Bronchial epithelial cell (primary cell): ENCODE measurements at regions not wholly inside any gene's neighbourhood (a gene's known extent, or its start where the extent isn't known, plus 50 kb on each side); places are given as distances from the start of the nearest gene placed in this dataset.

Source experiments
- DNase-seq: peaks from one replicate; pipeline ENCODE4 v3.0.0-alpha.2; 2010; ENCODE audit warnings: low read depth
- FAIRE-seq: peaks from 2 replicates; lab custom pipeline; 2011; peaks lifted over from hg19 to GRCh38; lab: Jason Lieb, UNC
- H3K27me3 ChIP-seq: 2 replicates; pipeline ENCODE4 v1.5.1; 2011; ENCODE audit warnings: low read length; ENCODE audit not compliant: control insufficient read depth, insufficient read depth
- H3K36me3 ChIP-seq: 2 replicates; pipeline ENCODE4 v1.5.1; 2011; ENCODE audit warnings: low read length; ENCODE audit not compliant: control insufficient read depth, insufficient read depth
- H3K4me3 ChIP-seq: 2 replicates; pipeline ENCODE4 v1.5.1; 2011; ENCODE audit warnings: mild to moderate bottlenecking, low read depth, low read length, control low read depth
- TF ChIP-seq, protein P1 (sequence below): IDR thresholded peaks from 2 replicates; pipeline ENCODE4 v1.5.1; 2011; ENCODE audit warnings: mild to moderate bottlenecking, moderate library complexity, low read length, control low read depth, inconsistent platforms; ENCODE audit not compliant: insufficient read depth, severe bottlenecking

DNA sequence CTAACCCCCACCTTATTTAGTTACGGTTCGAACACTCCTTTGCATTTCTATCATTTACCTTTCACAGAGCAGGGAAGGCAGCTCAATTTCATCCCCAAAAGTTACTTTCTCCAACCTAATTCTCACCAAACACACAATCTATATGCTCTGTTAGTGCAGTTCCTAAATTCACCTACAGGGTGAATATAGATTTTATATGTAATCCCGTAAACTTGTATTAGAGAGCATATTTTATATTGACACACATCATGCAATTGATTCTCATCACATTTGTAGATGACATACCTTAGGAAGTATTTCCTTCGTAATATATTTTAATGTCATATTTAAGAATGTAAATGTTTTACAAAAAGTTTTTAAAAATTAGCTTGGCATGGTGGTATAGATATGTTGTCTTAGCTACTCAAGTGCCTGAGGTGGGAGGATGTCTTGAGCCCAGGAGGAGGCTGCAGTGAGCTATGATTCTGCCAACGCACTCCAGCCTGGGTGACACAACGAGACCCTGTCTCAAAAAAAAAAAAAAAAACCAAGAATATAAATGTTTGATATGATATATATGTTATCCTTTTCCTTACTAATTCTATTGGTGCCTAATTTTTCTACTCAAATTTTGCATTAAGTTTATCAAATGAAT lies 57.3 kb upstream of the TNFRSF19 start:
- Histone ChIP-seq H3K27me3 (no peaks in the 10 kb centered on the region), H3K36me3 (no peaks in the 10 kb centered on the region)
- FAIRE-seq = no peak

DNA sequence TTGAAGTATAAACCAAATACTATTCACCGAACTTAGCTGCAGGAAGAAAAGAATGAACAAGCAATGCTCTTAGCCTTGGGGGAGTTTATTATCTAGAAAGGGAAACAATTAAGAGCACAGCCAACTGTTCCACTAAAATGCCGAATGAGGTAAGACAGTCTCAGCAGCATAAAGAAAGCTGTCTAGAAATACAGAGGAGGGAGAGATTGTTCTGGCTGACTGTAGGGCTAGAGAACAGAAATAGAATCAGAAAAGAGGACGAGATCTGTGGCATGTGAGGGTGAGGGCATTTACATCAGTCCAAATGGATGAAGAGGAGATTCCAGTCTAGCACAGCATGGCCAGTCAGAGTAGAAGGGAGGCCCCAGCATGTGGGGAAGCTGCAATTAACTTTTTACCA lies 56.8 kb upstream of the TNFRSF19 start:
- Histone ChIP-seq H3K27me3 (no peaks in the 10 kb centered on the region), H3K4me3 (no peak overlapping the region), H3K36me3 (no peaks in the 10 kb centered on the region)
- FAIRE-seq (no peak), DNase-seq (no peak)
- TF ChIP-seq, protein P1, sequence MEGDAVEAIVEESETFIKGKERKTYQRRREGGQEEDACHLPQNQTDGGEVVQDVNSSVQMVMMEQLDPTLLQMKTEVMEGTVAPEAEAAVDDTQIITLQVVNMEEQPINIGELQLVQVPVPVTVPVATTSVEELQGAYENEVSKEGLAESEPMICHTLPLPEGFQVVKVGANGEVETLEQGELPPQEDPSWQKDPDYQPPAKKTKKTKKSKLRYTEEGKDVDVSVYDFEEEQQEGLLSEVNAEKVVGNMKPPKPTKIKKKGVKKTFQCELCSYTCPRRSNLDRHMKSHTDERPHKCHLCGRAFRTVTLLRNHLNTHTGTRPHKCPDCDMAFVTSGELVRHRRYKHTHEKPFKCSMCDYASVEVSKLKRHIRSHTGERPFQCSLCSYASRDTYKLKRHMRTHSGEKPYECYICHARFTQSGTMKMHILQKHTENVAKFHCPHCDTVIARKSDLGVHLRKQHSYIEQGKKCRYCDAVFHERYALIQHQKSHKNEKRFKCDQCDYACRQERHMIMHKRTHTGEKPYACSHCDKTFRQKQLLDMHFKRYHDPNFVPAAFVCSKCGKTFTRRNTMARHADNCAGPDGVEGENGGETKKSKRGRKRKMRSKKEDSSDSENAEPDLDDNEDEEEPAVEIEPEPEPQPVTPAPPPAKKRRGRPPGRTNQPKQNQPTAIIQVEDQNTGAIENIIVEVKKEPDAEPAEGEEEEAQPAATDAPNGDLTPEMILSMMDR = no peak

More for the DNA sequence above, 57.3 kb upstream of the TNFRSF19 start:
- TF ChIP-seq, protein P1 = no peak
- DNase-seq = no peak
- H3K4me3 ChIP-seq = no peak overlapping the region

DNA sequence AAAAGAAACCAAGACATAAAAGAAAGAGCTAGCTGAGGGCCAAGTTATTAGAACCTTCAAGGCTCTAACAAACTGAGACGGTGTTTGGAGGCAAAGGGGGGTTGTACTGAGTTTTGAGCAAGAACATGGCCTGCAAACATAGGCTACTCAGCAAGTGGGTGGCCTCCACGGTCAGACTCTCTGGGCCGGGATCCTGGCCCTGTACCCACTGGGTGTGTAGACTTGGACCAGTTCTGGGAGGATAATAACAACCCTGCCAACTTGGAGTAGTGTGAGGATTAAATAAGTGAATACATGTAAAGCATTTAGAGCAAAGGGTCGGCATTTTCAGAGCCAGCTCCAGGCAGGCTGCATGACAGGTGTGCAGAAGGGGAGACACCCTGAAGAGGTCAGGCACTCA lies 56.1 kb upstream of the TNFRSF19 start:
- no peak for FAIRE-seq
- DNase-seq = no peak
- H3K36me3 ChIP-seq = no peaks in the 10 kb centered on the region
- H3K27me3 ChIP-seq = no peaks in the 10 kb centered on the region
- H3K4me3 ChIP-seq = no peak overlapping the region
- TF ChIP-seq, protein P1 = no peak

DNA sequence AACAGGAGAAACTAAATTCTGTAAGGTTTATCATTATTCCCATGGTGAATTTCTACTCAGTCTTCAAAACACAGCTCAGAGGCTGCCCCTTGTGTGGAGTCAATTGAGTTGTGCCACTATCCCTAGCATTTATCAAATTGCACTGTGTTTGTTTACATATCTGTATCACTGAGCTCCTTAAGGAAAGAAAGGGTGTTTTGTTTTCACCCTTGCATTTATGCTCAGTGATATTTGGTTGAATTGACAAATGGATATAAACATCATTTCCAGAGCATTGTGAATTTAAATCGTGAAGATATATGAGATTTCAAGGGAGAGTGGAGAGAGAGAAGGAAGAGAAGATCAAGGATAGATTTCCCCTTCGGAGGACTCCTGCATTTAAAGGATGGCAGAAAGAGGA lies 55.1 kb upstream of the TNFRSF19 start:
- TF ChIP-seq, protein P1 = no peak
- Histone ChIP-seq H3K4me3 (no peak overlapping the region), H3K36me3 (no peaks in the 10 kb centered on the region), H3K27me3 (no peaks in the 10 kb centered on the region)
- DNase-seq (no peak), FAIRE-seq (no peak)

DNA sequence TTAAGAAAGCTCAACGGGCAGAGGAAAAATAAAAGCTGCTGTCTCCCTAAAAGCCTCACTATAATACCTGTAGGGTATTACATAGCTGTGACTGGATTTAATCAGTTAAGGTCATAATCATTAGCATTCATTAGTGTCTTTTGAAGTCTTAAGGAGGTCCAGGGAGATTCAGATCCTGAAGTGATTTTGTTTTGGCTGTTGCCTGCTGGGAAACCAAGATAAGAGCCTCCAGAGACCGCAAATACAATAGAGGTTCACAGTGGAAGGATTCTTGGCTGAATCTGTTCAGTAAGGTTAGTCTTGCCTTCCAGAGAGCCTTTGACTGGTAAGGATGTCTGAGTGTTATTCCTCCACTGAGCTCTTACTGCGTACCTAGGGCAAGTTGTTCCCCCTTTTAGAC lies 54.0 kb upstream of the TNFRSF19 start:
- TF ChIP-seq, protein P1 = no peak
- no peak for DNase-seq
- Histone ChIP-seq H3K36me3 (no peaks in the 10 kb centered on the region), H3K27me3 (no peaks in the 10 kb centered on the region), H3K4me3 (no peak overlapping the region)
- FAIRE-seq = no peak

DNA sequence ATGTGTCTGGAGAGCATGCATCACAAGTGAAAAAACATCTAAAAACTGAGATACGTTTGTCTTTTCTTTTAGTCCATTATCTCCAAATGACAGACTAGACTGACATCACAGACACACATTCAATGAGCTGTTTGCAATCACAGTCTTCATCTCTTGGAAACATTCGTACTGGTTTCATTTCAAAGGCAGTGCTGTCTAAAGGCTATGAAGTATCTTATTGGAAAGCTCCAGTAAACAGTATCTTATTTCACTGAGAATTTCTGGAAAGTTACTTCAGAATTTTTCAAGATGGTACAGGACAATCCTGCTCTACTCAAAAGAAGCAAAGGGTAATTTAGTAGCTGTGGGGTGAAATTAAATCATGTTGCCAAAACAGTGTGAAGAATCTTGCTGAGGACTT lies 53.5 kb upstream of the TNFRSF19 start:
- no peak for FAIRE-seq
- DNase-seq = no peak
- Histone ChIP-seq H3K36me3 (no peaks in the 10 kb centered on the region), H3K27me3 (no peaks in the 10 kb centered on the region), H3K4me3 (no peak overlapping the region)
- TF ChIP-seq, protein P1 = no peak
